Hepatocyte (in vitro differentiated cells): ENCODE measurements at regions not wholly inside any gene's neighbourhood (a gene's known extent, or its start where the extent isn't known, plus 50 kb on each side); places are given as distances from the start of the nearest gene placed in this dataset.

Source experiments
- DNase-seq: peaks from one replicate; pipeline ENCODE4 v3.0.0-alpha.2; 2016; ENCODE audit warnings: low spot score
- H2AFZ ChIP-seq: fragments of 200-600 bp; sonication (generic); 2 replicates; pipeline ENCODE4 v1.6.0; 2016; ENCODE audit warnings: antibody characterized with exemption, mild to moderate bottlenecking
- H3K27ac ChIP-seq: fragments of 200-600 bp; sonication (generic); 2 replicates; pipeline ENCODE4 v1.5.1; 2016; ENCODE audit warnings: mild to moderate bottlenecking
- H3K27me3 ChIP-seq: fragments of 200-600 bp; sonication (generic); 2 replicates; pipeline ENCODE4 v1.6.1; 2016
- H3K36me3 ChIP-seq: fragments of 200-600 bp; sonication (generic); replicated peaks from 2 replicates; pipeline ENCODE4 v1.5.1; 2016; ENCODE audit warnings: low read depth; ENCODE audit not compliant: insufficient read depth
- H3K4me1 ChIP-seq: fragments of 200-600 bp; sonication (generic); 2 replicates; pipeline ENCODE4 v1.5.1; 2016; ENCODE audit warnings: mild to moderate bottlenecking, moderate library complexity; ENCODE audit not compliant: insufficient read depth
- H3K4me2 ChIP-seq: fragments of 200-600 bp; sonication (generic); 2 replicates; pipeline ENCODE4 v1.6.0; 2016
- H3K4me3 ChIP-seq: fragments of 200-600 bp; sonication (generic); 2 replicates; pipeline ENCODE4 v1.5.1; 2016; ENCODE audit warnings: mild to moderate bottlenecking
- H3K79me2 ChIP-seq: fragments of 200-600 bp; sonication (generic); 2 replicates; pipeline ENCODE4 v1.6.0; 2017; ENCODE audit warnings: mild to moderate bottlenecking
- H3K9me2 ChIP-seq: fragments of 200-600 bp; sonication (generic); replicated peaks from 2 replicates; pipeline ENCODE4 v1.6.0; 2017; ENCODE audit warnings: mild to moderate bottlenecking; ENCODE audit not compliant: insufficient read depth
- H3K9me3 ChIP-seq: fragments of 200-600 bp; sonication (generic); 2 replicates; pipeline ENCODE4 v1.5.1; 2016; ENCODE audit warnings: low read depth, mild to moderate bottlenecking
- H4K20me1 ChIP-seq: fragments of 200-600 bp; sonication (generic); 2 replicates; pipeline ENCODE4 v1.6.0; 2016; ENCODE audit warnings: mild to moderate bottlenecking; ENCODE audit not compliant: insufficient read depth, poor library complexity, severe bottlenecking
- CTCF ChIP-seq: fragments of 200-600 bp; sonication (generic); IDR thresholded peaks from 2 replicates; pipeline ENCODE4 v1.5.1; 2016; ENCODE audit warnings: antibody characterized with exemption, mild to moderate bottlenecking; ENCODE audit not compliant: poor library complexity
- EZH2 ChIP-seq: fragments of 200-600 bp; sonication (generic); IDR thresholded peaks from 2 replicates; pipeline ENCODE4 v1.6.1; 2016; ENCODE audit warnings: antibody characterized with exemption, mild to moderate bottlenecking, borderline replicate concordance
- EZH2phosphoT487 ChIP-seq: fragments of 200-600 bp; sonication (generic); IDR thresholded peaks from one replicate; pipeline ENCODE4 v1.6.1; 2018; ENCODE audit warnings: antibody characterized with exemption, mild to moderate bottlenecking, low read depth, moderate library complexity; ENCODE audit not compliant: unreplicated experiment, severe bottlenecking
- WGBS: methylation state at CpG from one replicate; pipeline ENCODE4 v1.1.6; 2016; ENCODE audit warnings: low lambda C conversion rate; ENCODE audit errors: missing lambda C conversion rate; 5-methylcytosine and 5-hydroxymethylcytosine counted together

GRCh38 chr21:15207635-15208370, 143.0 kb upstream of the NRIP1 start:
- no peaks in the 10 kb centered on the region for H3K27me3 ChIP-seq
- no peak for DNase-seq
- H3K9me3 ChIP-seq: no peaks in the 10 kb centered on the region
- no peak overlapping the region for H2AFZ ChIP-seq
- 91% methylated on average over 13 of the region's 13 CpGs for WGBS
- H4K20me1 ChIP-seq: no peaks in the 10 kb centered on the region
- no peak overlapping the region for H3K4me2 ChIP-seq
- no peak overlapping the region for H3K4me3 ChIP-seq
- H3K79me2 ChIP-seq: no peaks in the 10 kb centered on the region
- no peak overlapping the region for H3K27ac ChIP-seq
- no peaks in the 10 kb centered on the region for H3K9me2 ChIP-seq
- TF ChIP-seq CTCF (no peak), EZH2 (no peak), EZH2phosphoT487 (no peak)
- peaks cover 4% of the 10 kb centered on the region for H3K4me1 ChIP-seq
- no peaks in the 10 kb centered on the region for H3K36me3 ChIP-seq

- DNase-seq: no peak
- H3K27me3 ChIP-seq: no peaks in the 10 kb centered on the region
- H3K79me2 ChIP-seq: no peaks in the 10 kb centered on the region
- no peaks in the 10 kb centered on the region for H4K20me1 ChIP-seq
- H3K27ac ChIP-seq: no peak overlapping the region
- no peaks in the 10 kb centered on the region for H3K36me3 ChIP-seq
- H3K4me1 ChIP-seq: peaks cover under 1% of the 10 kb centered on the region
- no peak overlapping the region for H3K4me3 ChIP-seq
- no peaks in the 10 kb centered on the region for H3K9me3 ChIP-seq
- H2AFZ ChIP-seq: no peak overlapping the region
- no peak overlapping the region for H3K4me2 ChIP-seq
- TF ChIP-seq CTCF: no peak
- no peak for TF ChIP-seq EZH2
- no peak for TF ChIP-seq EZH2phosphoT487
- no peaks in the 10 kb centered on the region for H3K9me2 ChIP-seq
- 91% methylated on average over 4 of the region's 4 CpGs for WGBS
Measured at GRCh38 chr21:15208786-15209185, 144.0 kb upstream of the NRIP1 start.

GRCh38 chr21:15209224-15209623, 144.4 kb upstream of the NRIP1 start:
- no peaks in the 10 kb centered on the region for H4K20me1 ChIP-seq
- no peak overlapping the region for H3K27ac ChIP-seq
- H3K36me3 ChIP-seq: no peaks in the 10 kb centered on the region
- H3K9me2 ChIP-seq: no peaks in the 10 kb centered on the region
- H2AFZ ChIP-seq: no peak overlapping the region
- no peak for DNase-seq
- no peaks in the 10 kb centered on the region for H3K4me1 ChIP-seq
- no peaks in the 10 kb centered on the region for H3K79me2 ChIP-seq
- H3K4me2 ChIP-seq: no peak overlapping the region
- no peaks in the 10 kb centered on the region for H3K9me3 ChIP-seq
- H3K27me3 ChIP-seq: no peaks in the 10 kb centered on the region
- TF ChIP-seq CTCF (no peak), EZH2 (no peak), EZH2phosphoT487 (no peak)
- H3K4me3 ChIP-seq: no peak overlapping the region

GRCh38 chr21:15210235-15210678, 145.5 kb upstream of the NRIP1 start:
- Histone ChIP-seq H3K9me2 (no peaks in the 10 kb centered on the region), H3K36me3 (no peaks in the 10 kb centered on the region), H2AFZ (no peak overlapping the region), H3K9me3 (no peaks in the 10 kb centered on the region), H4K20me1 (no peaks in the 10 kb centered on the region), H3K27ac (no peak overlapping the region), H3K79me2 (no peaks in the 10 kb centered on the region), H3K27me3 (no peaks in the 10 kb centered on the region), H3K4me1 (no peaks in the 10 kb centered on the region), H3K4me3 (no peak overlapping the region), H3K4me2 (no peak overlapping the region)
- no peak for TF ChIP-seq EZH2
- TF ChIP-seq CTCF: no peak
- TF ChIP-seq EZH2phosphoT487: no peak
- DNase-seq: peak; percentile 28
- WGBS: 50% methylated on average over 3 of the region's 3 CpGs
